GM19452 (cell line): ENCODE measurements at regions not wholly inside any gene's neighbourhood (a gene's known extent, or its start where the extent isn't known, plus 50 kb on each side); places are given as distances from the start of the nearest gene placed in this dataset.
"Not testable (repeated sequence)": the region's sequence is repeated elsewhere in the genome, so short reads cannot be mapped to it uniquely, and the experiment has no call there.

Experiments used
- ATAC-seq: cut with Tn5 transposase; IDR thresholded peaks from one replicate; pipeline ENCODE4 v1.9.1; 2021; ENCODE audit not compliant: unreplicated experiment

DNA sequence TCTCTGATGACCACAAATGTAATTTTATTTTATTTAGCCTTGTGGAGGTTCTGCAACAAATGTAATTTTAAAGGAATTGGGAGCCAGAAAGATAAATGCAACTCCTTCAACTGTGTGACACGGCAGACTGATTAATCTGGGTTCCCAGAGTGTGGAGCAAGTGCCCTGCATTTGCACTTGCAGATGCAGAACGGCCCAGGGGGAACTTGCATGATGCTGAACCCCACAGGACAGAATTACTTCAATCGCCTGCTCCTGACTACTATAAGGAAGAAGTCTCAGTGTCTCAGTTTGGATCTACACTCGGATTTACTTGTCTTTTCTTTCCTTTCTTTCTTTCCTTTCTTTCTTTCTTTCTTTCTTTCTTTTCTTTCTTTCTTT lies 107.2 kb upstream of the ACBD5 start:
- not testable (repeated sequence) for ATAC-seq

DNA sequence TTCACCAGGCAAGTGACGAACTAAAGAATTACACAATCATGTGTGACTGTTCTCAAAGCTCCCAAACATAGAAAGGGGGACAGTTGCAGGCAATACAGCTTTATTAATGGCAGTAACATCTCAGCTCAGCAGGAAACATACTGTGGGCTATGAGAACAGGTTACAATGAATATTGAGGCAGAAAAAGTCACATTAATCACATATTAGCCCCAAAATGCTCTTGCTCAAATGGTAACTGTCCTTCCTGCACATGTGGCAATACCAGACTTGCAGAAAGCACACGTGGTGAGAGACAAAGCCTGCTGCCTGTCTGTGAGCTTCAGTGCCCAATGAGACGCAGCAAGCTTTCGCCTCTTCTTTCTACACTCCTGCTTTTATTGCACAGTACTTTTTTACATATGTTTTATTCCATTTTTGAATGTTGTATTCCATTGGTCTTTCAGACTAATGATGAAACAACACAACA lies 104.9 kb upstream of the ACBD5 start:
- ATAC-seq: peak; percentile 71

DNA sequence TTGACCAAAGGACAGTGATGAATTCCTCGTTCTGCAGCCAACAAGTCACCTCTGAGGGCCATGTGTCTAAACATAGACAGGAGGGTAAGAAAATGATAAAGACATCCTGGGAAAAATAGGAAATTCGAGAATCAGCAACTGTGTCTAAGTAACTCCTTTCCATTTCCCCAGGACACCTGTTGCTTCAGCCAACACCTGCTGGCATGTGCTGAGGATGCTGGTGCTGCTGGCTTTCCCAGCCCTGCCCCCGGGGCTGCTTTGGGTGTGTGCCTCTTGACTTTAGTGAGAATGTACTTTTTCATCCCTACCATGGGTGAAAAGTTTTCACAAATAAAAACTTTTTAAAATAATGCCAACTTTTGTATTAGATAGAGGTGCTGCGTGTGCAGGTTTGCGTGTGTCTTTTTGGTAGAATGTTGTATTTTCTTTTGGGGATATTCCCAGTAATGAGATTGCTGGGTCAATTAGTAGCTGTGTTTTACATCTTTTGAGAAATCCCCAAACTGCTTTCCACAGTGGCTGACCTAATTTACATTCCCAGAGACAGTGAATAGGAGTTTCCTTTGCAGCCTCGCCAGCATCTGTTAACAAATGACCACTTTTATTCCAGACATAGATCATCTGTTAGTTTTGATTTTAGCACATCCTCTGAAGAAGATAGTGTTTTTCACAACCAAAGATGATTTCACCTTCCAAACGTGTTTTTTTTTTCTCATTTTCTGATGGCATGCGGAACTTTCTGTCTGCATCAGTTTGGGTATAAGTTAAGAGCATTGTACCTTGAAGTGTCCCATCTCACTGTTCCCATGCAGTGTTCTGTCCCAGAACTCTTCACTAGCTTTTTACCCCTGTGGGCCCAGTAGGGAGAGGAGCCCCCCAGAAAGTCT lies 104.2 kb upstream of the ACBD5 start:
- peak; percentile 57 for ATAC-seq

DNA sequence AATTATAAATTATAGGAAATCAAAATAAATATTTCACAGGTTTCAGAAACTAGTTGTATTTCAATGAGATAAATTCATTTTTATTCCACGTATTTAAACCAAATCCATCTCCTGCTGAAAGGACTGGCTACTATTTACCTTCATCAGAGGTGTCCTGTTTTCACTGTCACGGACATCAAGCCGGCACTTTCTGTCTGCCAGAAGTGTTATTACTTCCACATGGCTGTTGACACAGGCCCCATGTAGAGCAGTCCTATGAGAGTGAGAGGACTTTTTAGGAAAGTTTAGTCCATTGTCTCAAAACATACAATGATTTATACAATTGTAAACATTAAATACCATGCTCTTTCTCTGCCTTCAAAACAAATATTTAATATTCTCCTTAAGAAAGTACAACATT lies 100.4 kb upstream of the ACBD5 start:
- no peak for ATAC-seq

- not testable (repeated sequence) for ATAC-seq
Observed at GRCh38 chr10:27335246-27335645, 94.6 kb upstream of the ACBD5 start.

GRCh38 chr10:27330074-27330473 lies 89.5 kb upstream of the ACBD5 start:
- ATAC-seq: no peak

DNA sequence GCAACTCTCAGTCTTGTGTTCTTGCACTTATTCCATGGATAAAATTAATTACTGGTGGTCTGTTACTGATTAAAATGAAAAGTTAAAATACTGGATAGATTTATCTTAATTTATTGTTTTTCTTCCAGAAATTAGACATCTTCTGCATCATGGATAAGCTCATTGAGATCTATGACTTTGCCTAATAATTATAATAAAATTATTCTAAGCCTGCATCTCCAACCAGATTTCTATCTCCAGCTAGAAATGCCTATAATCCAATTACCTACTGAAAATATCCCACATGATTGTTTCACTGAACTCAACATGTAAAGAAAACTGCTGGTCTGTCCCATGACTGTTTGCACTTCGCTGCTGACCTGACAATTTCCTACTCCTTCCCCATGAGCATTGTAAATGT lies 88.3 kb upstream of the ACBD5 start:
- ATAC-seq: no peak

- ATAC-seq: not testable (repeated sequence)
Observed at GRCh38 chr10:27326748-27327147, 86.2 kb upstream of the ACBD5 start.

DNA sequence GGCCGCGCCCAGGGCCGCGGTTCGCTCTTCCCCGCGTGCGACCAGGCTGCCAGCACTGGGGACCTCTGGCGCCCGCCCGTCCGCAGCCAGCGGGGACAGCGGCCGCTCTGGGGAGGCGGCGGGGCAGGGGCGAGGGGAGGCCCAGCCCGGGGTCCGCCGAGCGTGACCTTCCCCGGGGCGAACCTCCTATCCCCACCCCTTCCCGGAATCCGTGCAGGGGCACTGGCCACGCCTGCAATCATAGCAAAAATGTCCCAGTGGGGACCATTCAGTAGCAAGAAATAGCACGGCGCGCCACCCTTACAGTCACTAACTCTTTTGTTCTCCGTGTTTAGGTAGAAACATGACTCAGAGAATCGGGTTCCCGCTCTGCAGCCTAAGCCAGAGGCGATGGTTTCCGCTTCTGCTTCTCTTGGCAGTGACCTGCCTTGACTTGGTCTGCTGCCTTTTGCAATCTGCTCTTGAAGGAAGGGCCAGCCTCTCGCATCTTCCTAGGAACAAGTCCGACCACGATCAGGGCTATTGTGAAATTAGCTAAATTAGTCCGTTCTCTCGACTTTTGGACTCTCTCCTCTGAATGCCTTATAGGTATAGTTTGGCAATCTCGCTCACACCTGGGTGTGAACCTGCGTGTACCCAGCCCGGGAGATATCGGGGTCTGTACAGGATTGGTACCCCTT lies 79.3 kb upstream of the ACBD5 start:
- peak; percentile 79 for ATAC-seq

- ATAC-seq: not testable (repeated sequence)
Observed at GRCh38 chr10:27319139-27319538, 78.5 kb upstream of the ACBD5 start.

DNA sequence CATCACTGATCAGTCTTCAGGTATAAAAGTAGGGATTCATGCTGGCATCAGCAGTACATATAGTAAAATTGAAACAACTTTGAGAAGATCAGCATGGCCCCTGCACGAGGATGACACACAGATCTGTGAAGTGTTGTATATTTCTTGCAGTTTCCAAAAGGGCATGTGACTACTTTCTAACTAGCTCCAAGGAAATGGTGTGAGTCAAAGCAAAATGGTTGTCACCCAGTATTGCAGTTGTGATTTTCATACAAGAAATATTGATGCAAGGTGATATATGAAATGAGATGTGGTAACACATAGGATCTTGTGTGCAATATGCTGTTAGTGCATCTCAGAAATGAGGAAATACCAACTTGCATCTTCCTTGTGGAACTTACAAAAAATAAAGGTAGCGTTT lies 74.5 kb upstream of the ACBD5 start:
- not testable (repeated sequence) for ATAC-seq

DNA sequence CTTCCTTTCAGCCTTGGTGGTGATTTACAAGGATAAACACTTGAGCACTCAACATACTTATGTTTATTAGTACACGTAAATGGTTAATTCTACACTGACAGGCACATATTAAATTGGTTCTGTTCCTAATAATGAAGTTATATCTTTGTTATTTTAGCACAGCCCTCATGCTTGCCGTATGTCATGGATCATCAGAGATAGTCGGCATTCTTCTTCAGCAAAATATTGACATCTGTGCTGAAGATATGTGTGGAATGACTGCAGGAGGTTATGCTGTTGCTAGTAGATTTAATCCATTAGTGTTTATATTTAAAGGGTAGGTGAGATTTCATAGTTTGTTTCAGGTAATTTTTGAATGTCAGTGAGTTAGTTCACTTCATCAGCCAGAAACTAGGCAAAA lies 73.0 kb upstream of the ACBD5 start:
- not testable (repeated sequence) for ATAC-seq

DNA sequence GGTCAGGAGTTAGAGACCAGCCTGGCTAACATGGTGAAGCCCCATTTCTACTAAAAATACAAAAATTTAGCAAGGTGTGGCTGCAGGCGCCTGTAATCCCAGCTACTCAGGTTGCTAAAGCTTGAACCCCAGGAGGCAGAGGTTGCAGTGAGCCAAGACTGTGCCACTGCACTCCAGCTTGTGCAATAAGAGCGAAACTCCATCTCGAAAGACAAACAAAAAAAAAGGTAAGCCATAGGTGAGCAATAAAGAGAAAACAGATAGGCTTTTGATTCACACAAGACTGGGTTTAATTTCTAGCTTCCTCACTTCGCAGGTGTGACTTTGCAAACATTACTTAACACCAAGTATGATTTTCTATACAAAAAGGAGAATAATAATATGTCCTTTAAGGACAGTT lies 72.3 kb upstream of the ACBD5 start:
- no peak for ATAC-seq

DNA sequence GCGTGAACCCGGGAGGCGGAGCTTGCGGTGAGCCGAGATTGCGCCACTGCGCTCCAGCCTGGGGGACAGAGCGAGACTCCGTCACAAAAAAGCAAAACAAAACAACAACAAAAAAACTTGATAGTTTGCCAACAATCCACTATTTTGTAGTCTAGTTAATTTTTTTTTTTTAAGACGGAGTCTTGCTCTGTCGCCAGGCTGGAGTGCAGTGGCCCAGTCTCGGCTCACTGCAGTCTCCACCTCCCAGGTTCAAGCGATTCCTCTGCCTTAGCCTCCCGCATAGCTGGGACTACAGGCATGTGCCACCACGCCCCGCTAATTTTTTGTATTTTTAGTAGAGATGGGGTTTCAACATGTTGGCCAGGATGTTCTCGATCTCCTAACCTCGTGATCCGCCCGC lies 71.2 kb upstream of the ACBD5 start:
- ATAC-seq: not testable (repeated sequence)

- ATAC-seq: not testable (repeated sequence)
Observed at GRCh38 chr10:27298522-27298850, 57.9 kb upstream of the ACBD5 start.

- ATAC-seq: no peak
Observed at GRCh38 chr10:27297844-27298521, 57.4 kb upstream of the ACBD5 start.

DNA sequence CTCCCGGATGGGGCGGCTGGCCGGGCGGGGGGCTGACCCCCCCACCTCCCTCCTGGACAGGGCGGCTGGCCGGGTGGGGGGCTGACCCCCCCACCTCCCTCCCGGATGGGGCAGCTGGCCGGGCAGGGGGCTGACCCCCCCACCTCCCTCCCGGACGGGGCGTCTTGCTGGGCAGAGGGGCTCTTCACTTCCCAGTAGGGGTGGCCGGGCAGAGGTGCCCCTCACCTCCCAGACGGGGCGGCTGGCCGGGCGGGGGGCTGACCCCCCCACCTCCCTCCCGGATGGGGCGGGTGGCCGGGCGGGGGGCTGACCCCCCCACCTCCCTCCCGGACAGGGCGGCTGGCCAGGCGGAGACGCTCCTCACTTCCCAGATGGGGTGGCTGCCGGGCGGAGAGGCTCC lies 55.7 kb upstream of the ACBD5 start:
- not testable (repeated sequence) for ATAC-seq

DNA sequence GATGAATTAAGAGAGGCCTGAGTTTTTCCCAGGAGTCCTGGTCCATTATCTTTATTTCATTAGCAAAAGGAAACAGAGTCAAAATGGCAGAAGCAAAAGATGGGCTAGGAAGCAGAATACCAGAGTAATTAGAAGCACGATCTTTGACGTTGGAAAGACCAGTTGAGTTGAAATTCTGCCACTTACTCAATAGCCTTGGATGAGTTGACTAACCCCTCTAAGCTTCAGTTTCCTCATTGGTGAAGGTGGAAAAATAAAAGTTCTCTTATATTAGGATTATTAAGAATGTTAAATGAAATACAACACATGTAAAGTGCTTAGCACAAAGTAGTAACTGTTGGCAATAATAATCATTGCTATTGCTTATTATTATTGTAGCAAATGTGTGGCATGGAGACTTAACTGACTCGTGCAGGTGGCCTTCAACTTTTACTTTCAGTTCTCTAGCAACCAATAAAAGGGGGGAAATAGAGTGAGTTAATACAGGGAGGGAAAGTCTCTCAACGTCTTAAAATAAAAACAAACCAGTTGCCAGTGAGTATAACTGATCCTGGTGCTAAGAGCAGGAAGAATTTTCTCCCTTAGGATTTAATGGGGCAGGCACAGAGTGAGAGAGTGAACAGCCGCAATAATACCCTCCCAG lies 50.8 kb upstream of the ACBD5 start:
- peak; percentile 77 for ATAC-seq
